NCI-H1092 treated with DMSO at 0.1 percent for 48 hours (cell line): ENCODE measurements at regions not wholly inside any gene's neighbourhood (a gene's known extent, or its start where the extent isn't known, plus 50 kb on each side); places are given as distances from the start of the nearest gene placed in this dataset.
A peak's percentile ranks its signal among the peaks of the same experiment; 100 is the strongest.

Source experiments
- DNase-seq: peaks from one replicate; lab custom pipeline; 2025; lab: John Stamatoyannopoulos, UW

- no peak for DNase-seq
These were observed 390.4 kb downstream of the SHISA9 start for GRCh38 chr16:13291591-13292333.

DNA sequence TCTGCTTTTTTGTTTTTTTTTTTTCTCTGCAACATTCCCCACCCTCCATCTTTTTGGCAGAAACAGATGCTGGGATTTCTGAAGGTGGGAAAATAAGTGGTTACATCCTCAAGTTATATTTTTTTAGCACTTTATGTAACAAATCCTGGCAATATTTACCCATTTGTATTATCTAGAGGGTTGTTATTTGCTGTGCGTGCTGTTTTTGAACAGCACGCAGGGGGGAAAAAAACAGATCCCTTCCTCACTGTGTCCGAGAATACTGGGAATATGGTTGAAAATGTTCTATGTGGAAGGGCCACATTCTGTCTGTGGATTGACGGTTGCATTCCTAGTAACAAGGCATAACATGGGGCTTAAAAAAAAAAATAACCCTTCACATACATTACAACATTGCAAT lies 394.8 kb downstream of the SHISA9 start:
- no peak for DNase-seq

DNA sequence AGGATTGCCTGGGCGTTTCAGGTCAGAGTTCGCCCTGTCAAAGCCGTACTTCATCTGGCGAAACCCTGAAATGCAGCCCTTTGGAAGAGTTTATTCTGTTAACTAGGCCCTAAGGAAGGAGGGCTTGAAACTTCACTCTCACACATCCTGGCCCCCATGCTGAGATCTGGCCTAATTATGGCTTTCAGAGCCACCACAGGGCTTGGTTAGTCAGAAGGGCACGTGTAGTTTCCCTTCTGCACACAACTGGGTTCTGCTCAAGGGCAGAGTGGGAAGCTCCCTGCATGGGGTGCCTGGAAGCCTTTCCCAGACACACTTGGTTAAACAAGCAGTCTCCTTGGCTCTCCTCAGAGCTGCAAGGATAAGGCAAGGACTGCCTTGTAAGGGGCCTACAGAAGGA lies 397.3 kb downstream of the SHISA9 start:
- DNase-seq, result no peak

DNA sequence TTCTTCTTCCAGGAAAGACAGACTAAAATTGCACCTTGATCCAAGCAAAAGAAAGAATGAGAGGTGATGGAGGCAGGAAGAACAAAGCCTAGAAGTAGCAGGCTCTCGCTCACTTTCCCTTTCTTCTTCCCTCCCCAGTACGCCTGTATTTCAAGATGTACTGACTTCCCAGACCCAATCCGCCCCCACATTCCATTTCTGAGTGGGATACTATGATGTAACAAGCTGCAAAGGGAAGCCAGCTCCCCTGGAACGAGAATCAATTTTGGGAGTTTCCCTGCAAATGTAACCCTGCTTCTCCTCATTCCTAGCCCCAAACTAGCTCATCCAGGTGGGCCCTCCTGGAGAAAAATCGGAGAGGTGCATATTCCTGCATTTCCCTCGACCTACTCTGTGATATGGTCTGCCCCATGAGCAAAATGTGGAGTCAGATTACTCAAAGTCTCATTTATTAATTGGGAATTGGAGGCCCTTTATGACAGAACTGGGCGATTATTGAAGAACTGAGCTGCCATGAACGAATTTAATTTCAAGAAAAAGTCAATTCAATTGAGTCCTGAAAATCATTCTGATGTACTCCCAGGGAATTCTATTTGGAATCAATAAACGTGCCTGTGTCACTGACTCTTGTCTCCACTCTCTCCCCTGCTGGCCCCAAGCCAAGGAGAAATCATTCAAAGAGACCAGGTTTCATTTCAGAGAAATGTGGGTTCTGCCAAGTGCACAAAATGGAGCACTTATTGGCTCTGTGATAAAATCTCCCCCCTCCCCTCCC lies 398.9 kb downstream of the SHISA9 start:
- peak; percentile 20 for DNase-seq

DNA sequence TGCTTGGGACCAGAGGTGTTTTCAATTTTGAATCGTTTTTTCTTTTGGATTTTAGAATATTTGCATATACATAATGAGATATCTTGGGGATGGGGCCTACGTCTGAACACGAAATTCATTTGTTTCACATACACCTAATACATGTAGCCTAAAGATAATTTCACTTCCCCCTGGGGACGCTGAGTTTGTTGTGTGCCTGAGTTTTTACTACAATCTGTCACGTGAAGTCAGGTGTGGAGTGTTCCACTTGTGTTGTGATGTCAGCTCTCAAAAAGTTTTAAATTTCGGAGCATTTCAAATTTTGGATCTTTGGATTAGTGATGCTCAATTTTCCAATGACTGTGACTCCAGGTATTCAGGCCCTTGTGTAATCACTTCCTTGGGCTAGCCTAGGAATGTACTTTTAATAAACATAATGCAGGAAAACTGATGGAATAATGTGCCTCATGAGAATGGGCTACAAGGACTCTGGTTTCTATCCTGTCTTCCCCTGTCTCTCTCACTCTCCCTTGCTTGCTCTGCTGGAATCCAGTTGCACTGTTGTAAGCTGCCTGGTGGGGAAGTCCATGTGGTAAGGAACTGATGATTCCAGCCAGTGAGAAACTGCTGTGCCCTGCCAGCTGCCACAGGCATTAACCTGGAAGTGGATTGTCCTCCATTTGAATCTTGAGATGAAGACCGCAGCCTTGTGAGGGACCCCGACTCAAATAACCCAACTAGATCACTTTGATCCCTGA lies 403.8 kb downstream of the SHISA9 start:
- no peak for DNase-seq

DNA sequence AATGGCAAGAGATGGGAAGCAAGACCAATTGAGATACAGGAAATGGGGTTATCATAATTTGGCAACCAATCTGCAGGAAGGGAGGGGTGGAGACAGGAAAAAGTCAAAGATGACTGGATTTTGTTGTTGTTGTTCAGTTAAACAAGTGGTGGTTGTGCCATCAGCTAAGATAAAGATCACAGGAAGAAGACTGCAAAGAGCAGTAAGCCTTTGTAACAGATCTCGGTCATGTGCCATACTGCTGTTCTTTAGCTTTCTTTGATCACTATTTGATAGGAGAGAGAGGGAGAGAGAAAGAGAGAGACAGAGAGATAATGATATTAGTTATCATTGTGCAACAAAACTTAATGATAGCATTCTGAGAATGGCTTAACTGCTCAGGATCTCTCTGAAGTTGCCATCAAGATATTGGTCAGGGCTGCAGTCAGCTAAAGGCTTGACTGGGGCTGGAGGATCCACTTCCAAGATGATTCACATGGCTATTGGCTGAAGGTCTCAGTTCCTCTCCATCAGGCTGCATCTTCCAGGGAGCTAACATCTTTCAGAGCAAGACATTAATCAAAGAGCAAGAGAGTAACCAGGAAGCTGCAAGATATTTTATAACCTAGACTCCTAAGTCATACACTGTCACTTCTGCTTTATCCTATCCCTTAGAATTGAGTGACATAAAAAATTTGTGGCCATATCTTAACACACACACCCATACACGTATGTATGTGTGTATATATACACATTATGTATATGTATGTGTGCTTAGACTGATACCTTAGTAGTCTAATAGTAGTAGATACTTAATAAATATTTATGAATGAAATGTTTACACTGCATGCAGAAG lies 405.0 kb downstream of the SHISA9 start:
- no peak for DNase-seq

DNA sequence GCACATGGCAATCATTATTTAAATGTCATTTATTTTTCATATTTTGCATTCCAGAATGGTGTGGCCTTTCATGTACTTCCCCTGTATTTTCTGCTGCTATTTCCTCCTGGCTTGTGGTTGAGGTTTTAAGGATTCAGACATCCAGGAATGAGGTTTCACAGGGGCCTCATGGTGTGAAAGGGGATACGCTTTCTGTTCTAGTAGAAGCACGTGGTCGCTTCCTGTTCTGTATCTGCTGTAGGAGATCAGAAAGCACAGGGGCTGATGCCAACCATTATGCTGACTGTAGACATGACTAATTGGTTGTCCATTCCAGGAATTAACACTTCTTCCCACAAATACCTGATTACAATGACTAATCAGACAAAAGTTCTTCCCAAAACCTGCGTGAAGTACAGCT lies 405.9 kb downstream of the SHISA9 start:
- DNase-seq, result no peak

- DNase-seq, result no peak
These were observed 406.5 kb downstream of the SHISA9 start for GRCh38 chr16:13307851-13308250.

DNA sequence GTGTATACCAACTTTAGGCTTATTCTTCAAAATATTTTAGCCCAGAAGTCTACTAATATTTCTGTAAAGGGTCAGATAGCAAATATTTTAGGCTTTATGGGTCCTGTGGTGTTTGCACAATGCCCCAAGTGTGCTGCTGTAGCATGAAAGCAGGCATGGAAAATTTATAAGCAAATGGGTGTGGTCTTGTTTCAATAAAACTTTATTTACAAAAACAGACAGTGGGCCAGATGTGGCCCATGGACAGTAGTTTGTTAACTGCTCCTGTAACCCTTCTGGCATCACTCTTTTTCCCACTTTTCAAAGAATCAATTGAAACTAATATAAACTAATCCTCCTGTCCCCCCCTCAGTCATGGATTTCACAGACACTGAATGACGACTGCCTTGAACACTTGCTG lies 410.7 kb downstream of the SHISA9 start:
- DNase-seq, result no peak

- DNase-seq, result no peak
These were observed 412.0 kb downstream of the SHISA9 start for GRCh38 chr16:13313351-13313750.

DNA sequence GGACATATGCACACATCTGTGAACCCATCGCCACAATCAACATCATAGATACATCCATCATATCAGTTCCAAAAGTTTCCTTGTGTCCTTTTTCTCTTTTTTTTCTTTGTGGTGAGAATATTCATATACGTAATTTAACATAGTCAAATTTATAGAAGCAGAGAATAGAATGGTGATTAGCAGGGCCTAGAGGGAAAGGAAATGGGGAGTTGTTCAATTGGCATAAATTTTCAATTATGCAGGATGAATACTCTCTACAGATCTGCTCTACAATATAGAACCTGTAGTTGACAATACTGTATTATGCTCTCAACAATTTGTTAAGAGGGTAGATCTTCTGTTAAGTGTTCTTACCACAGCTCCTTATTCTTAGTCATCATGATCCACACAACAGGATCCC lies 413.2 kb downstream of the SHISA9 start:
- no peak for DNase-seq

DNA sequence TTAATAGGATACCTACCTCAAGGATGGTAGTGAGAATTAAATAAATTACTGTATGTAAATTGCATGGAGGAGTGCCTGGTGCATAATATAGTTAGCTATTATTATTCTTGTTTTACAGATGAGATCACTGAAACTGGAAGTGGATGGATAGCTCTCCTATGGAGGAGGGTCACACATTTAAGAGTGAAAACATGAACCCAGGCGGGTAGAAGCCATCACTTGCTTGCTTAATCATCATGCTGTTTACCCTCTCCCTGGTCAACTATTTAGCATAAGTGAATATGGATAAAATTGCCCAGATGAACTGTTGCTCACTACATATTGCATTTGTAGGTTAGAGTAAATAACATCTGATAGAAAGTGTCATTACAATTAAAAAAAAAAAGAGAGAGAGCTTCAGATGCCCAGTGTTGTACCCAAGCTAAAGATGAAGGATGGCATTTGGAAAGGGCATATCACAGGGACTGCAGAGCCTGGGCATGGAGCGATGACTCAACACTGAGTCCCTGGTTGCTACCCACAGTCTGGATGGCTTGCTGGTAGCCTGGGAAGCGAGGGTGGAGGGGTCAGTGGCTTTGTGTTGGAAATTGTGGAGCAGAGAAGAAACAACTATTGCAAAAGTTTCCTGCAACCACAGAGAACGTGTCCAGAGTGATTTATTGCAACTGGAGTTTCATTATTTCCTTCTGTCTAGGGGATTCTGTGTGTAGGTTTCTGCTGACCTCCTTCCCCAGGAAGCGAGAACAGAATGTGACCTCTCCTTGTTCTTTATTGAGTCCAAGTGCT lies 414.4 kb downstream of the SHISA9 start:
- no peak for DNase-seq

- no peak for DNase-seq
These were observed 420.9 kb downstream of the SHISA9 start for GRCh38 chr16:13322336-13322735.

GRCh38 chr16:13324851-13325250 lies 423.5 kb downstream of the SHISA9 start:
- DNase-seq, result no peak

GRCh38 chr16:13325396-13325795 lies 424.0 kb downstream of the SHISA9 start:
- no peak for DNase-seq

- DNase-seq, result no peak
These were observed 430.5 kb downstream of the SHISA9 start for GRCh38 chr16:13331918-13332317.

GRCh38 chr16:13332713-13333255 lies 431.4 kb downstream of the SHISA9 start:
- peak; percentile 80 for DNase-seq

DNA sequence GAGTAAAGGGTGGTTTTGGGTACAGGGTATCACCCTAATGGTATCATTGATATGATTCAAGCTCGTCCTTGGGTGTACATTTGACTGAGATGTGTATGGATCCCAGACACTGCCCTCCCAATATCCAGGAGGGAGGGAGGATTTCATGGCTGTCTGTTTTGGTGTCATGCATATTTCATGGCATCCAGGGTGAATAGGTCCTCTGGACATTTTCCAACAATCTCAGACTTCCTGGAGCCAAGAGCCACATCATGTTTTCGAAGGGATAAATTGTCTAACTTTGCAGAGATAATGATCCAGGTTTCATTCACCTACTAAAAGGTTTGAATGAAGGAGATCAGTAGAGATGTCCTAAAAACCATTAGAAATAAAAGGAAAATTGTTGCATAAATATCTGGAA lies 431.9 kb downstream of the SHISA9 start:
- peak; percentile 78 for DNase-seq

GRCh38 chr16:13335879-13336278 lies 434.5 kb downstream of the SHISA9 start:
- no peak for DNase-seq

- DNase-seq, result no peak
These were observed 434.9 kb downstream of the SHISA9 start for GRCh38 chr16:13336335-13336734.
